WI38 (cell line): ENCODE measurements at regions not wholly inside any gene's neighbourhood (a gene's known extent, or its start where the extent isn't known, plus 50 kb on each side); places are given as distances from the start of the nearest gene placed in this dataset.
"Not testable (repeated sequence)": the region's sequence is repeated elsewhere in the genome, so short reads cannot be mapped to it uniquely, and the experiment has no call there.

ENCODE experiments used
- H3K4me3 ChIP-seq: 2 replicates; pipeline ENCODE4 v1.5.1; 2011; ENCODE audit warnings: low read depth, mild to moderate bottlenecking, control low read depth, low read length
- CTCF ChIP-seq: IDR thresholded peaks from 2 replicates; pipeline ENCODE4 v1.5.1; 2012; ENCODE audit warnings: low read depth, mild to moderate bottlenecking, control low read depth, low read length

- H3K4me3 ChIP-seq: no peak overlapping the region
- TF ChIP-seq CTCF: no peak
Measured at GRCh38 chr6:834866-835265, 141.9 kb upstream of the EXOC2 start.

GRCh38 chr6:834190-834589 lies 141.3 kb upstream of the EXOC2 start:
- H3K4me3 ChIP-seq: no peak overlapping the region
- no peak for TF ChIP-seq CTCF

GRCh38 chr6:832804-833203 lies 139.9 kb upstream of the EXOC2 start:
- H3K4me3 ChIP-seq: not testable (repeated sequence)

GRCh38 chr6:830667-831327 lies 137.9 kb upstream of the EXOC2 start:
- TF ChIP-seq CTCF: no peak
- no peak overlapping the region for H3K4me3 ChIP-seq

GRCh38 chr6:829656-830055 lies 136.7 kb upstream of the EXOC2 start:
- no peak for TF ChIP-seq CTCF
- H3K4me3 ChIP-seq: no peak overlapping the region

GRCh38 chr6:827431-827830 lies 134.5 kb upstream of the EXOC2 start:
- H3K4me3 ChIP-seq: no peak overlapping the region
- TF ChIP-seq CTCF: no peak

GRCh38 chr6:819122-819521 lies 126.2 kb upstream of the EXOC2 start:
- no peak for TF ChIP-seq CTCF

GRCh38 chr6:818196-818595 lies 125.3 kb upstream of the EXOC2 start:
- TF ChIP-seq CTCF: no peak
- H3K4me3 ChIP-seq: no peak overlapping the region

More at GRCh38 chr6:819122-819521, 126.2 kb upstream of the EXOC2 start:
- H3K4me3 ChIP-seq: no peak overlapping the region
